NB4 (cell line): ENCODE measurements at regions not wholly inside any gene's neighbourhood (a gene's known extent, or its start where the extent isn't known, plus 50 kb on each side); places are given as distances from the start of the nearest gene placed in this dataset.

Experiments used
- DNase-seq: peaks from one replicate; pipeline ENCODE4 v3.0.0; 2010; ENCODE audit warnings: low read depth
- H3K4me3 ChIP-seq: one replicate; pipeline ENCODE4 v1.5.1; 2011; ENCODE audit warnings: mild to moderate bottlenecking, low read depth, low read length, moderate library complexity
- MAX ChIP-seq: IDR thresholded peaks from 2 replicates; pipeline ENCODE4 v1.6.1; 2011; ENCODE audit warnings: low read depth, low read length
- MYC ChIP-seq: IDR thresholded peaks from 2 replicates; pipeline ENCODE4 v1.6.1; 2011; ENCODE audit warnings: low read depth, low read length
- POLR2A ChIP-seq: IDR thresholded peaks from 2 replicates; pipeline ENCODE4 v1.6.1; 2011; ENCODE audit warnings: mild to moderate bottlenecking; ENCODE audit not compliant: insufficient read length; ENCODE audit errors: extremely low read depth
- TF ChIP-seq, protein P1 (sequence below): IDR thresholded peaks from one replicate; pipeline ENCODE4 v1.5.1; 2012; ENCODE audit warnings: low read depth, low read length

DNA sequence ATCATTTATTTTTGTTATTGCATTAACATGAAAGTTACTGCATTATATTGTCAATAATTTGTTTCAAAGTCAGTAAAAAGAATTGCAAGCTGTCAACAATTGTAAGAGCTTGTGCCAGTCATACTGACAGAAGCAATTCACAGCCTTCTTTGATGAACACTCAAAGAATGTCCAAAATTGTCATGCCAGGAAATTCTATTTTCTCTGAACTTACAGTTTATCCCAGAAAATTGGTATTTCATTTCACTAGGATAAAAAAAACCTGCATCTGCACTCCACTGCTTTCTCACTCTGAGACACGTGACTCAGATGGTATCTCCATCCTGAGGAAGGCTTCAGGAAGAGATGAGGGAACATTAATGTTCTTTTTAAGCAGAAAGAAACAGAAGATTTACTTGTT, 332.6 kb upstream of the CCDC54 start:
- no peak for DNase-seq
- H3K4me3 ChIP-seq = no peak overlapping the region
- no peak for TF ChIP-seq MAX
- TF ChIP-seq, protein P1, sequence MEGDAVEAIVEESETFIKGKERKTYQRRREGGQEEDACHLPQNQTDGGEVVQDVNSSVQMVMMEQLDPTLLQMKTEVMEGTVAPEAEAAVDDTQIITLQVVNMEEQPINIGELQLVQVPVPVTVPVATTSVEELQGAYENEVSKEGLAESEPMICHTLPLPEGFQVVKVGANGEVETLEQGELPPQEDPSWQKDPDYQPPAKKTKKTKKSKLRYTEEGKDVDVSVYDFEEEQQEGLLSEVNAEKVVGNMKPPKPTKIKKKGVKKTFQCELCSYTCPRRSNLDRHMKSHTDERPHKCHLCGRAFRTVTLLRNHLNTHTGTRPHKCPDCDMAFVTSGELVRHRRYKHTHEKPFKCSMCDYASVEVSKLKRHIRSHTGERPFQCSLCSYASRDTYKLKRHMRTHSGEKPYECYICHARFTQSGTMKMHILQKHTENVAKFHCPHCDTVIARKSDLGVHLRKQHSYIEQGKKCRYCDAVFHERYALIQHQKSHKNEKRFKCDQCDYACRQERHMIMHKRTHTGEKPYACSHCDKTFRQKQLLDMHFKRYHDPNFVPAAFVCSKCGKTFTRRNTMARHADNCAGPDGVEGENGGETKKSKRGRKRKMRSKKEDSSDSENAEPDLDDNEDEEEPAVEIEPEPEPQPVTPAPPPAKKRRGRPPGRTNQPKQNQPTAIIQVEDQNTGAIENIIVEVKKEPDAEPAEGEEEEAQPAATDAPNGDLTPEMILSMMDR = no peak

DNA sequence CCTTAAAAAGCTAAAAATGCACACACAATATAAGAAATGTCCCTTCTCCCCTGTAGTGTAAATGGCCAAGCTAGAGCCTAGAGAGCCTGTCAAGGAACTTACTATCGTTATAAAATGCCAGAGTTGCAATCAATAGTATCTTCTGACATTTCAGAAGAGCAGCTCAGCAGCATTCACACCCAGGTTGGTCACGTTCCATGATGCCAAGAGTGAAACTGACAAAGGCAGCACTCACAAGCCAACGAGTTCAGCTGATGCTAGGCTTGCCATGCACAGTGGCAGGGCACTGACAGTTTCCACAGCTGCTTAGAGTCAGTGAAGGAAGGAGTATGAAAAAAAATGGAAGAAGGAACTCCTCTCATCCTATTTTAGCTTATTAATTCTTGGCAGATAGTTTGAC, 331.4 kb upstream of the CCDC54 start:
- H3K4me3 ChIP-seq = no peak overlapping the region
- DNase-seq = no peak
- TF ChIP-seq POLR2A (no peak), MYC (no peak), MAX (no peak)
- TF ChIP-seq, protein P1 = no peak

DNA sequence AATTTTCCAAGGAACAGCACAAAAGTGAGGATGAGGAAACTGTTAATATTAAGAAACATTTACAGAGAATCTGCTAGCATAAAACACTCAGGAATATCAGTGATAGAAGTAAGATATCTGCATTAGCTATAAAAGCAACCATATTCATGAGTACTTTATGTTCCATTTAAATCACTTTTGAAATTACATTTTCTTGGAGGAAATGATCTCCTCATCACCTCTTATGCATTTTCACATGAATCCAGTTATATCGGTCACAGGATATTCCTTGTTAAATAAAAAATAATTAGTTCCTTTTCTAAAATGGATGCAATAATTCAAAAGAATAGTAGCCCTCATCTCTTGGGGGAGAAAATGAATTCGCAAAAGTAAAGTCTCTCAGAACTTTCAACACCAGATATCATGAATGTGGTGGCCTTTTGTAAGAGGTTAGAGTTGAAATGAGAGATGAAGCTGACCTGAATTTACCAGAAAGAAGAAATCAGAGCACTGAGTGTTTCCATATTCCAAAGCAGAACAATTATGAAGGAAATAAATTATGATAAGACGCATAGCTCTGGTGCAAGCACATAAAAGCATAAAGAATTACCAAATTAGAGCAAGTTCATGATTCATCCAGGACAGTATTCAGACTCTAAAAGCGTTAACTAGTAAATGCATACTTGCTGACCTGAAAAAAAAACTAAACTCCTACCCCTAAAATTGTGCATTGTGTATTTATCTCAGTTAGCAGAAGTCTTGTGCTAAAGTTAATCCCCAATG, 321.9 kb upstream of the CCDC54 start:
- TF ChIP-seq MYC = no peak
- TF ChIP-seq, protein P1 = no peak
- no peak for TF ChIP-seq POLR2A
- TF ChIP-seq MAX = no peak
- H3K4me3 ChIP-seq = no peak overlapping the region
- DNase-seq = no peak

DNA sequence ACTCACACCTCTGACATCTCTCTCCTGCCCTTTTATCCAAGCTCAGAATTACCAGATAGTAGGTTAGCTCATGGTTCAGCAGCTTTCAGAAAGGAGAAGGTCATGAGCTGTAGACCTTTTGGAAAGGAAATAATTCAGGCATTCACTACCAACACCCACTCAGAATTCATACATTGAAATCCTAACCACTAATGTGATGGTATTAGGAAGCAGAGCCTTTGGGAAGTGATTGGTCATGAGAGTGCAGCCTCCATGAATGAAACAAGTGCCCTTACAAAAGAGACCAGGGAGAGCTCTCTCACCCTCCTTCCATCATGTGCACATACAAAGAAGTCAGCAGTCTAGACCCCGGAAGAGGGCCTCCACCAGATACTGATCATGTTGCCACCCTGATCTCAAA, 315.8 kb upstream of the CCDC54 start:
- TF ChIP-seq MAX (no peak), POLR2A (no peak), MYC (no peak)
- TF ChIP-seq, protein P1 = no peak
- DNase-seq = no peak
- no peak overlapping the region for H3K4me3 ChIP-seq

DNA sequence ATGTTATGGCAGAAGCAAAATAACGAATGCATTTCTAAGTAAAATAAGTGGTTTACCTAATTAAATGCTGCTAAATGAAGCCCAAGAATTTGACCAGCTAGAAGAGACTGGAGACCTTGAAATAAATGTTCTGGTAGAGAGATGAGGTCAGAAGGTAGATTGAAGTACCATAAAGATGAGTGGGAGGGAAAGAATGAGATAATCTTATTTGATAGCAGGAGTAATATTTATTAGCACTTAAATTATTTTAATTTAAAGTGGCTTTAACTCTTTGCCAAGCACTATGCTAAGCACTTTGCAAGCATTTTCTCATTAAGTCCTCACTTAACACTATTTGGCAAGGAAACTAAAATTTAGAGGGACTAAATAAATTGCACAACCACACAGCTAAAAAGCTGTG, 314.9 kb upstream of the CCDC54 start:
- TF ChIP-seq MYC (no peak), MAX (no peak), POLR2A (no peak)
- TF ChIP-seq, protein P1 = no peak

DNA sequence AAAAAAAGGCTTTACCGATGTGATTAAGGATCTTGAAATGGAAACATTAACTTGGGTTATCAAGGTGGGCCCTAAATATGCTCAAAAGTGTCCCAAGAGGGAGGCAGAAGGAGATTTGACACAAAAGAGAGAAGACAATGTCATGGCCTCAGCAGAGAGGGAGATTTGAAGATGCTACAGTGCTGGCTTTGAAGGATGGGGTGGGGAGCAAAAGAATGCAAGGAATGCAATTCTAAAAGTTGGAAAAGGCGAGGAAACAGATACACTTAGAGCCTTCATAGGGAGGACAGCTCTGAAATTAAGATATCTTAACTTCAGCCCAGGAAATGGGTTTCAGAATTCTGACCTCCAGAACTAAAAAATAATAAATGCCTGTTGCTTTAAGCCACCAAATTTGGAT, 314.5 kb upstream of the CCDC54 start:
- no peak for DNase-seq
- H3K4me3 ChIP-seq = no peak overlapping the region
- TF ChIP-seq MYC (no peak), POLR2A (no peak), MAX (no peak)
- TF ChIP-seq, protein P1 = no peak

More for the DNA sequence above, 314.9 kb upstream of the CCDC54 start:
- no peak for DNase-seq
- no peak overlapping the region for H3K4me3 ChIP-seq
